ENCODE measurements at regions not wholly inside any gene's neighbourhood (a gene's known extent, or its start where the extent isn't known, plus 50 kb on each side); places are given as distances from the start of the nearest gene placed in this dataset.

- TF ChIP-seq SMAD3 (CRISPR knock-in tag; IDR thresholded peaks at IDR 0.05; ENCODE audit: borderline replicate concordance) (no peak), SP1 (CRISPR knock-in tag; conservative IDR thresholded peaks at IDR 0.05) (no peak), CTCF (IDR thresholded peaks at IDR 0.05) (no peak), USF2 (CRISPR knock-in tag; IDR thresholded peaks at IDR 0.05) (no peak), ZMAT4 (CRISPR knock-in tag; IDR thresholded peaks at IDR 0.05) (no peak), NFATC4 (CRISPR knock-in tag; IDR thresholded peaks at IDR 0.05) (no peak), TEAD4 (CRISPR knock-in tag; IDR thresholded peaks at IDR 0.05) (no peak)
Measured at GRCh38 chr5:36356915-36357314, 55.2 kb upstream of the RANBP3L start.
